ENCODE measurements at regions not wholly inside any gene's neighbourhood (a gene's known extent, or its start where the extent isn't known, plus 50 kb on each side); places are given as distances from the start of the nearest gene placed in this dataset.

GRCh38 chr3:34683851-34684250 lies 885.4 kb downstream of the PDCD6IP start:
- H3K4me1 ChIP-seq: peaks cover 8% of the 10 kb centered on the region
- ChIA-PET CTCF (interaction anchor here (0.5 to 2.3 kb wide), 13 partner anchors 59 to 804 kb away, joined by 3 to 46 read pairs (median 4); no protein-coding TSS in a partner anchor), POLR2A (no interaction called here)
- no peak overlapping the region for H3K27ac Mint-ChIP-seq (ENCODE audit: unreplicated experiment)
- intact Hi-C loops (cut with micrococcal nuclease; ENCODE audit: unreplicated experiment): loop anchor here (1.0 to 10.0 kb wide), 5 partner anchors 64 to 801 kb away; no protein-coding TSS in a partner anchor
- H3K36me3 Mint-ChIP-seq (ENCODE audit: insufficient read depth, unreplicated experiment): no peaks in the 10 kb centered on the region
- no TSS peak for BruUV-seq (replicated peaks)
- no peaks in the 10 kb centered on the region for H3K36me3 ChIP-seq (ENCODE audit: control insufficient read depth, insufficient read depth, low read length)
- no peak overlapping the region for H3K4me3 Mint-ChIP-seq (ENCODE audit: unreplicated experiment)
- no peak overlapping the region for H3K4me3 ChIP-seq (ENCODE audit: low read depth, low read length)
- TF ChIP-seq, protein P1, sequence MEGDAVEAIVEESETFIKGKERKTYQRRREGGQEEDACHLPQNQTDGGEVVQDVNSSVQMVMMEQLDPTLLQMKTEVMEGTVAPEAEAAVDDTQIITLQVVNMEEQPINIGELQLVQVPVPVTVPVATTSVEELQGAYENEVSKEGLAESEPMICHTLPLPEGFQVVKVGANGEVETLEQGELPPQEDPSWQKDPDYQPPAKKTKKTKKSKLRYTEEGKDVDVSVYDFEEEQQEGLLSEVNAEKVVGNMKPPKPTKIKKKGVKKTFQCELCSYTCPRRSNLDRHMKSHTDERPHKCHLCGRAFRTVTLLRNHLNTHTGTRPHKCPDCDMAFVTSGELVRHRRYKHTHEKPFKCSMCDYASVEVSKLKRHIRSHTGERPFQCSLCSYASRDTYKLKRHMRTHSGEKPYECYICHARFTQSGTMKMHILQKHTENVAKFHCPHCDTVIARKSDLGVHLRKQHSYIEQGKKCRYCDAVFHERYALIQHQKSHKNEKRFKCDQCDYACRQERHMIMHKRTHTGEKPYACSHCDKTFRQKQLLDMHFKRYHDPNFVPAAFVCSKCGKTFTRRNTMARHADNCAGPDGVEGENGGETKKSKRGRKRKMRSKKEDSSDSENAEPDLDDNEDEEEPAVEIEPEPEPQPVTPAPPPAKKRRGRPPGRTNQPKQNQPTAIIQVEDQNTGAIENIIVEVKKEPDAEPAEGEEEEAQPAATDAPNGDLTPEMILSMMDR (IDR thresholded peaks at IDR 0.05; ENCODE audit: insufficient read depth in 1 of 2, low read depth in 1 of 2, low read length in 1 of 2, severe bottlenecking in 1 of 2, unreplicated experiment in 1 of 2): peak; percentile 66 to 76
- peak; percentile 65 to 75 for DNase-seq
- no peaks in the 10 kb centered on the region for H3K27me3 ChIP-seq (replicated peaks; ENCODE audit: control insufficient read depth, insufficient read depth, low read length)
- H3K27me3 Mint-ChIP-seq (ENCODE audit: insufficient read depth, unreplicated experiment): no peaks in the 10 kb centered on the region
- peaks cover 28% of the 10 kb centered on the region for H3K9me3 Mint-ChIP-seq (ENCODE audit: unreplicated experiment)
- 0 out of 2 replicates have a peak, but pooled peaks cover 12% of the 10 kb centered on the region for H3K9me3 ChIP-seq
- H3K4me1 Mint-ChIP-seq (ENCODE audit: low read depth, unreplicated experiment): no peaks in the 10 kb centered on the region

DNA sequence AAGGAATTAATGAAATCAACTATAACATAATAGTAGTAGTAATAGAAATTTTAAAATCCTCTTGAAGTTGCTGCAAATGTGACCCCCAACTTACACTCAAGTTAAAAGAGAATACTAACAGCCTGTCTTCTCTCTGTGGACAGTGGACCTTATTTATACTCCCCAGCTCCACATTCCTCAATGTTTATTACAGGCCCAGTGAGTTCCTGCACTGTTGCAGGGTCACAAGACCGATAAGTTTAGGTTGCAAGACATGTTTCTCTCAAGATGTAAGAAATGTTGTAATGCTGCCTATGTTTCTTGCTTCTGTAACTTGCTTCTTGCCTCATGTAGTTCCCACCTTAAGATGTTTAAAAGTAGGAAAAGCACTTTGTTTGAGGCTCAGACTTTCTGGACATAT lies 888.1 kb downstream of the PDCD6IP start:
- H3K27me3 ChIP-seq (replicated peaks; ENCODE audit: control insufficient read depth, insufficient read depth, low read length): no peaks in the 10 kb centered on the region
- Mint-ChIP-seq H3K36me3 (ENCODE audit: insufficient read depth, unreplicated experiment) (no peaks in the 10 kb centered on the region), H3K9me3 (ENCODE audit: unreplicated experiment) (peaks cover 5% of the 10 kb centered on the region), H3K27me3 (ENCODE audit: insufficient read depth, unreplicated experiment) (no peaks in the 10 kb centered on the region), H3K4me1 (ENCODE audit: low read depth, unreplicated experiment) (no peaks in the 10 kb centered on the region), H3K27ac (ENCODE audit: unreplicated experiment) (no peak overlapping the region), H3K4me3 (ENCODE audit: unreplicated experiment) (no peak overlapping the region)
- H3K4me1 ChIP-seq: no peaks in the 10 kb centered on the region
- BruUV-seq (replicated peaks): no TSS peak
- ChIA-PET POLR2A (no interaction called here), CTCF (interaction anchor here (1.1 kb wide), 1 partner anchor 426 kb away, joined by 5 read pairs; no protein-coding TSS in a partner anchor)
- H3K36me3 ChIP-seq (ENCODE audit: control insufficient read depth, insufficient read depth, low read length): no peaks in the 10 kb centered on the region
- intact Hi-C loops (cut with micrococcal nuclease; ENCODE audit: unreplicated experiment): loop anchor here (10.0 kb wide), 1 partner anchor 332 kb away; no protein-coding TSS in a partner anchor
- no peaks in the 10 kb centered on the region for H3K9me3 ChIP-seq
- no peak for DNase-seq
- H3K4me3 ChIP-seq (ENCODE audit: low read depth, low read length): no peak overlapping the region
- TF ChIP-seq, protein P1 (IDR thresholded peaks at IDR 0.05; ENCODE audit: insufficient read depth in 1 of 2, low read depth in 1 of 2, low read length in 1 of 2, severe bottlenecking in 1 of 2, unreplicated experiment in 1 of 2): no peak

DNA sequence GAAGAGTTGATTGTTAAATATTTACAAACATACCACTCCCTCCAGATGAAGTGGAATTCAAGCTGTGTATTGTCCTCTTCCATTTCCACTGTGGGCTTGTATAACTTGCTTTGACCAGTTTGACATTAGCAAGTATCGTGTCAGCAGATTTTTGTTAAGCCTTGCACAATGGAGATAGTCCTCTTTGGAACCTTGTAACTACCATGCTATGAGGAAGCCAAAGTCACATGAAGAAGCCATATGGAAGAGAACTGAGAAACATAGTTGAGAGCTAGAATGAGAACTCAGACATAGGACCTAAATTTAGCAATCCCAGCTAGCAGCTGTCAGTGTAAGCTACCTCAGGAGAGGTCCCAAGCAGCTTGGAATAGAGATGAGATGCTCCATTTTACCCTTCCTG lies 889.2 kb downstream of the PDCD6IP start:
- no TSS peak for BruUV-seq (replicated peaks)
- H3K4me3 ChIP-seq (ENCODE audit: low read depth, low read length): no peak overlapping the region
- TF ChIP-seq, protein P1 (IDR thresholded peaks at IDR 0.05; ENCODE audit: insufficient read depth in 1 of 2, low read depth in 1 of 2, low read length in 1 of 2, severe bottlenecking in 1 of 2, unreplicated experiment in 1 of 2): no peak
- Mint-ChIP-seq H3K4me1 (ENCODE audit: low read depth, unreplicated experiment) (no peaks in the 10 kb centered on the region), H3K4me3 (ENCODE audit: unreplicated experiment) (no peak overlapping the region), H3K27ac (ENCODE audit: unreplicated experiment) (no peak overlapping the region), H3K36me3 (ENCODE audit: insufficient read depth, unreplicated experiment) (no peaks in the 10 kb centered on the region), H3K9me3 (ENCODE audit: unreplicated experiment) (no peaks in the 10 kb centered on the region), H3K27me3 (ENCODE audit: insufficient read depth, unreplicated experiment) (no peaks in the 10 kb centered on the region)
- CTCF ChIA-PET: interaction anchor here (1.6 kb wide), 1 partner anchor 427 kb away, joined by 5 read pairs; no protein-coding TSS in a partner anchor
- POLR2A ChIA-PET: no interaction called here
- H3K27me3 ChIP-seq (replicated peaks; ENCODE audit: control insufficient read depth, insufficient read depth, low read length): no peaks in the 10 kb centered on the region
- no peaks in the 10 kb centered on the region for H3K4me1 ChIP-seq
- no peaks in the 10 kb centered on the region for H3K9me3 ChIP-seq
- DNase-seq: no peak
- H3K36me3 ChIP-seq (ENCODE audit: control insufficient read depth, insufficient read depth, low read length): no peaks in the 10 kb centered on the region
- intact Hi-C loops (cut with micrococcal nuclease; ENCODE audit: unreplicated experiment): loop anchor here (10.0 kb wide), 1 partner anchor 333 kb away; no protein-coding TSS in a partner anchor

Measured in Caco-2 (cell line).